A549 (cell line): ENCODE measurements at regions not wholly inside any gene's neighbourhood (a gene's known extent, or its start where the extent isn't known, plus 50 kb on each side); places are given as distances from the start of the nearest gene placed in this dataset.

Experiments used
- ATAC-seq, 2 experiments: fragments of 200-7000 bp in 1 of 2; fragments of >200 bp in 1 of 2; cut with Nextera tagmentation in 1 of 2; cut with Tn5 transposase in 1 of 2; 3 replicates each; pipeline versions ENCODE4 v1.8.0 to v1.9.1; 2018 to 2020; ENCODE audit warnings: mild to moderate bottlenecking in 1 of 2, moderate library complexity in 1 of 2
- CTCF ChIA-PET: fragments of 300-600 bp; sonication (Branson Sonifier 250); formaldehyde crosslinking; extraction: SDS; loops from one replicate; lab custom pipeline; 2021; ENCODE audit warnings: antibody characterized with exemption, inconsistent platforms; lab: Yijun Ruan, JAX
- POLR2A ChIA-PET: fragments of 350-600 bp; formaldehyde crosslinking; extraction: SDS; loops from one replicate; lab custom pipeline; 2021; ENCODE audit warnings: antibody characterized with exemption, inconsistent platforms; lab: Yijun Ruan, JAX
- DNase-seq, 2 experiments: peaks; one replicate each; pipeline versions ENCODE4 v3.0.0 to v3.0.0-alpha.2; 2011 to 2016; ENCODE audit warnings: low read depth in 1 of 2, low spot score in 1 of 2
- FAIRE-seq: peaks from 2 replicates; lab custom pipeline; 2011; peaks lifted over from hg19 to GRCh38; lab: Jason Lieb, UNC
- H3K27ac ChIP-seq, 2 experiments: fragments of >200 bp; sonication (Bioruptor Twin); formaldehyde crosslinking; 3 replicates each; pipeline ENCODE4 v1.5.1; 2016 to 2017
- H3K4me1 ChIP-seq: fragments of >200 bp; sonication (Bioruptor Twin); formaldehyde crosslinking; 3 replicates; pipeline ENCODE4 v1.6.1; 2016
- H3K4me2 ChIP-seq: fragments of >200 bp; sonication (Bioruptor Twin); formaldehyde crosslinking; 3 replicates; pipeline ENCODE4 v1.6.1; 2016
- H3K4me3 ChIP-seq: fragments of >200 bp; sonication (Bioruptor Twin); formaldehyde crosslinking; 3 replicates; pipeline ENCODE4 v1.5.1; 2016
- H3K9me3 ChIP-seq: fragments of >200 bp; sonication (Bioruptor Twin); formaldehyde crosslinking; 3 replicates; pipeline ENCODE4 v1.6.1; 2016
- CEBPB ChIP-seq, 2 experiments: fragments of >200 bp in 1 of 2; sonication (Bioruptor Twin) in 1 of 2; formaldehyde crosslinking in 1 of 2; IDR thresholded peaks; 2 replicates each; pipeline ENCODE4 v1.6.1; 2012 to 2016
- EHMT2 ChIP-seq: fragments of 200-600 bp; sonication (generic); IDR thresholded peaks from 2 replicates; pipeline ENCODE4 v1.6.1; 2016; ENCODE audit warnings: antibody characterized with exemption, low read depth, mild to moderate bottlenecking, moderate library complexity
- EP300 ChIP-seq, 2 experiments: fragments of >200 bp; sonication (Bioruptor Twin); formaldehyde crosslinking; IDR thresholded peaks; 2 replicates in 1 of 2; 3 replicates in 1 of 2; pipeline ENCODE4 v1.6.1; 2016 to 2017
- FOSB ChIP-seq: fragments of 250-450 bp; sonication (Bioruptor Pico); IDR thresholded peaks from 2 replicates; pipeline ENCODE4 v1.5.0; 2020; ENCODE audit warnings: mild to moderate bottlenecking, moderate library complexity
- FOSL2 ChIP-seq, 2 experiments: fragments of 450-650 bp in 1 of 2; fragments of >200 bp in 1 of 2; sonication (Bioruptor Twin) in 1 of 2; formaldehyde crosslinking; IDR thresholded peaks; 2 replicates each; pipeline versions ENCODE4 v1.5.0 to v1.6.1; 2016 to 2020; ENCODE audit warnings: mild to moderate bottlenecking in 1 of 2, moderate library complexity in 1 of 2
- FOXS1 ChIP-seq: fragments of 250-450 bp; sonication (Bioruptor Pico); IDR thresholded peaks from 2 replicates; pipeline ENCODE4 v1.5.0; 2020; ENCODE audit warnings: mild to moderate bottlenecking, moderate library complexity
- HDAC2 ChIP-seq: fragments of 200-600 bp; sonication (generic); IDR thresholded peaks from 2 replicates; pipeline ENCODE4 v1.6.1; 2016
- JUNB ChIP-seq: fragments of >200 bp; sonication (Bioruptor Twin); formaldehyde crosslinking; IDR thresholded peaks from 2 replicates; pipeline ENCODE4 v1.6.1; 2016
- MAFK ChIP-seq: fragments of 450-650 bp; IDR thresholded peaks from 2 replicates; pipeline ENCODE4 v1.6.1; 2014; ENCODE audit not compliant: partially characterized antibody
- MAZ ChIP-seq: fragments of 150-350 bp; IDR thresholded peaks from 2 replicates; pipeline ENCODE4 v1.6.1; 2014; ENCODE audit warnings: antibody characterized with exemption, low read depth, low read length, borderline replicate concordance
- NR3C1 ChIP-seq: fragments of >200 bp; sonication (Bioruptor Twin); formaldehyde crosslinking; IDR thresholded peaks from 3 replicates; pipeline ENCODE4 v1.6.1; 2017
- RCOR1 ChIP-seq: fragments of 150-350 bp; IDR thresholded peaks from 2 replicates; pipeline ENCODE4 v1.6.1; 2014; ENCODE audit warnings: antibody characterized with exemption, low read length, low read depth
- SMC3 ChIP-seq: fragments of >200 bp; sonication (Bioruptor Twin); formaldehyde crosslinking; IDR thresholded peaks from 3 replicates; pipeline ENCODE4 v1.6.1; 2018; ENCODE audit warnings: inconsistent platforms
- TP53 ChIP-seq: fragments of 250-450 bp; sonication (Bioruptor Pico); IDR thresholded peaks from 2 replicates; pipeline ENCODE4 v1.5.0; 2021; ENCODE audit warnings: mild to moderate bottlenecking, moderate library complexity
- ZFP36 ChIP-seq: fragments of 450-650 bp; IDR thresholded peaks from 2 replicates; pipeline ENCODE4 v1.6.1; 2014; ENCODE audit warnings: borderline replicate concordance; ENCODE audit not compliant: partially characterized antibody
- ZNF302 ChIP-seq: fragments of 250-450 bp; sonication (Bioruptor Pico); IDR thresholded peaks from 2 replicates; pipeline ENCODE4 v1.9.0; 2021; ENCODE audit warnings: inconsistent platforms, mild to moderate bottlenecking, moderate library complexity
- ZSCAN20 ChIP-seq: fragments of 250-450 bp; sonication (Bioruptor Pico); IDR thresholded peaks from 2 replicates; pipeline ENCODE4 v1.8.0; 2022; ENCODE audit warnings: mild to moderate bottlenecking, moderate library complexity
- WGBS: methylation state at CpG from one replicate; pipeline ENCODE4 v1.1.6; 2017; ENCODE audit errors: missing lambda C conversion rate; 5-methylcytosine and 5-hydroxymethylcytosine counted together
- TF ChIP-seq, protein P1 (sequence below): fragments of 250-450 bp; sonication (Bioruptor Pico); IDR thresholded peaks from 2 replicates; pipeline ENCODE4 v1.5.0; 2021; ENCODE audit warnings: mild to moderate bottlenecking, moderate library complexity, borderline replicate concordance
- TF ChIP-seq, protein P2 (sequence below): fragments of 200-600 bp; sonication (generic); IDR thresholded peaks from 2 replicates; pipeline ENCODE4 v1.6.1; 2016; ENCODE audit warnings: antibody characterized with exemption, mild to moderate bottlenecking, moderate library complexity
- TF ChIP-seq, protein P3 (sequence below): fragments of >200 bp; sonication (Bioruptor Twin); formaldehyde crosslinking; IDR thresholded peaks from 2 replicates; pipeline ENCODE4 v1.6.1; 2016
- TF ChIP-seq, protein P4 (sequence below): fragments of 150-350 bp; IDR thresholded peaks from 2 replicates; pipeline ENCODE4 v1.6.1; 2014; ENCODE audit warnings: low read depth, mild to moderate bottlenecking, low read length
- TF ChIP-seq, protein P5 (sequence below): IDR thresholded peaks from 2 replicates; pipeline ENCODE4 v1.6.1; 2012
- TF ChIP-seq, protein P6 (sequence below): IDR thresholded peaks from 2 replicates; pipeline ENCODE4 v1.6.1; 2012; ENCODE audit warnings: low read depth, borderline replicate concordance
- TF ChIP-seq, protein P7 (sequence below): IDR thresholded peaks from 2 replicates; pipeline ENCODE4 v1.6.1; 2012

DNA sequence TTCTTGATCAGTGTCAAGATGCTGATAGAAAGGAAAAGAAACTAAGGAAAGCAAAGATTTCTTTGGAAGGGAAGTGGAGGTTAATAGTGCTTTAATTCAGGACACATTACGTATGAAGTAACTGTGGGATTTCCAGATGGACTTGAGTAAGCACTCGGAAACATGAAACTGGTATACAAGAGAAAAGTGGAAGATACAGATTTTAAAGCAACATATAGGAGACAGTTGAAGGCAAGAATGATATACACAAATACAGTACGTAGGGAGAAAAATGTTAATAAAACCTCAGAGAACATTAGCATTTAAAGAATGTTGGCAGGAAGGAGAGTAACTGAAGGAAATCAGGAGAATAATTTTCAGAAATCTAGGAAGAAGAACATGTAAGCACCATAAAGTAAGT is 730.9 kb upstream of the ADGRL2 start:
- DNase-seq (no peak), FAIRE-seq (no peak), ATAC-seq (no peak)
- 50% methylated on average over 3 of the region's 3 CpGs for WGBS
- Histone ChIP-seq H3K9me3 (no peaks in the 10 kb centered on the region), H3K4me3 (no peak overlapping the region), H3K27ac (no peak overlapping the region), H3K4me1 (no peaks in the 10 kb centered on the region), H3K4me2 (no peak overlapping the region)
- CTCF ChIA-PET = no interaction called here
- no peak for TF ChIP-seq RCOR1
- TF ChIP-seq ZFP36 = no peak
- TF ChIP-seq CEBPB (IDR thresholded peaks at IDR 0.05) = no peak
- TF ChIP-seq, protein P1, sequence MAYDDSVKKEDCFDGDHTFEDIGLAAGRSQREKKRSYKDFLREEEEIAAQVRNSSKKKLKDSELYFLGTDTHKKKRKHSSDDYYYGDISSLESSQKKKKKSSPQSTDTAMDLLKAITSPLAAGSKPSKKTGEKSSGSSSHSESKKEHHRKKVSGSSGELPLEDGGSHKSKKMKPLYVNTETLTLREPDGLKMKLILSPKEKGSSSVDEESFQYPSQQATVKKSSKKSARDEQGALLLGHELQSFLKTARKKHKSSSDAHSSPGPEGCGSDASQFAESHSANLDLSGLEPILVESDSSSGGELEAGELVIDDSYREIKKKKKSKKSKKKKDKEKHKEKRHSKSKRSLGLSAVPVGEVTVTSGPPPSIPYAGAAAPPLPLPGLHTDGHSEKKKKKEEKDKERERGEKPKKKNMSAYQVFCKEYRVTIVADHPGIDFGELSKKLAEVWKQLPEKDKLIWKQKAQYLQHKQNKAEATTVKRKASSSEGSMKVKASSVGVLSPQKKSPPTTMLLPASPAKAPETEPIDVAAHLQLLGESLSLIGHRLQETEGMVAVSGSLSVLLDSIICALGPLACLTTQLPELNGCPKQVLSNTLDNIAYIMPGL = no peak
- TF ChIP-seq, protein P2, sequence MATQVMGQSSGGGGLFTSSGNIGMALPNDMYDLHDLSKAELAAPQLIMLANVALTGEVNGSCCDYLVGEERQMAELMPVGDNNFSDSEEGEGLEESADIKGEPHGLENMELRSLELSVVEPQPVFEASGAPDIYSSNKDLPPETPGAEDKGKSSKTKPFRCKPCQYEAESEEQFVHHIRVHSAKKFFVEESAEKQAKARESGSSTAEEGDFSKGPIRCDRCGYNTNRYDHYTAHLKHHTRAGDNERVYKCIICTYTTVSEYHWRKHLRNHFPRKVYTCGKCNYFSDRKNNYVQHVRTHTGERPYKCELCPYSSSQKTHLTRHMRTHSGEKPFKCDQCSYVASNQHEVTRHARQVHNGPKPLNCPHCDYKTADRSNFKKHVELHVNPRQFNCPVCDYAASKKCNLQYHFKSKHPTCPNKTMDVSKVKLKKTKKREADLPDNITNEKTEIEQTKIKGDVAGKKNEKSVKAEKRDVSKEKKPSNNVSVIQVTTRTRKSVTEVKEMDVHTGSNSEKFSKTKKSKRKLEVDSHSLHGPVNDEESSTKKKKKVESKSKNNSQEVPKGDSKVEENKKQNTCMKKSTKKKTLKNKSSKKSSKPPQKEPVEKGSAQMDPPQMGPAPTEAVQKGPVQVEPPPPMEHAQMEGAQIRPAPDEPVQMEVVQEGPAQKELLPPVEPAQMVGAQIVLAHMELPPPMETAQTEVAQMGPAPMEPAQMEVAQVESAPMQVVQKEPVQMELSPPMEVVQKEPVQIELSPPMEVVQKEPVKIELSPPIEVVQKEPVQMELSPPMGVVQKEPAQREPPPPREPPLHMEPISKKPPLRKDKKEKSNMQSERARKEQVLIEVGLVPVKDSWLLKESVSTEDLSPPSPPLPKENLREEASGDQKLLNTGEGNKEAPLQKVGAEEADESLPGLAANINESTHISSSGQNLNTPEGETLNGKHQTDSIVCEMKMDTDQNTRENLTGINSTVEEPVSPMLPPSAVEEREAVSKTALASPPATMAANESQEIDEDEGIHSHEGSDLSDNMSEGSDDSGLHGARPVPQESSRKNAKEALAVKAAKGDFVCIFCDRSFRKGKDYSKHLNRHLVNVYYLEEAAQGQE = no peak
- TF ChIP-seq JUNB = no peak
- TF ChIP-seq MAZ = no peak
- TF ChIP-seq SMC3 = no peak
- no peak for TF ChIP-seq HDAC2
- TF ChIP-seq ZNF302 (CRISPR knock-in tag) = no peak
- TF ChIP-seq, protein P3, sequence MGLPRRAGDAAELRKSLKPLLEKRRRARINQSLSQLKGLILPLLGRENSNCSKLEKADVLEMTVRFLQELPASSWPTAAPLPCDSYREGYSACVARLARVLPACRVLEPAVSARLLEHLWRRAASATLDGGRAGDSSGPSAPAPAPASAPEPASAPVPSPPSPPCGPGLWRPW = no peak
- no peak for TF ChIP-seq TP53 (CRISPR knock-in tag)
- POLR2A ChIA-PET = no interaction called here

DNA sequence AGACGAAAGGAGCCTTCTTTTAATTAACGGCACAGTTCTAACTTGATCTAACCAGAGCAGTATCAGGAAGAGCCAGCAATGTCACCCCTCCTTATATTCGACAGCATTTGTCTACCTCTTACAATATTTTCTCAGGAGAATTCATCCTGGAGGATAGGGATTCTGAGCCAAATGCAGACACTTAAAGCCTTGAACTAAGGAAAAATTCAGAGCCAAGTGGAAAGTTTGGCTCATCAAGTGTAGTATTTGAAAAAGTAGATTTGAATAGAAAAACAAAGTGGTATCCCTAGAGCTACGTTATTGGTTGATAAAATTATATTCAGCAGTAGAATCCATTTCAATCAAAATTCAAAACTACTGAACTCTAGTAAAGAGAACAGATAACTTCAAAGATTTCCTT is 732.0 kb upstream of the ADGRL2 start:
- POLR2A ChIA-PET = no interaction called here
- 45% methylated on average over 4 of the region's 4 CpGs for WGBS
- no peak for DNase-seq

More for the DNA sequence above, 732.0 kb upstream of the ADGRL2 start:
- H3K27ac ChIP-seq = no peak overlapping the region
- TF ChIP-seq, protein P4, sequence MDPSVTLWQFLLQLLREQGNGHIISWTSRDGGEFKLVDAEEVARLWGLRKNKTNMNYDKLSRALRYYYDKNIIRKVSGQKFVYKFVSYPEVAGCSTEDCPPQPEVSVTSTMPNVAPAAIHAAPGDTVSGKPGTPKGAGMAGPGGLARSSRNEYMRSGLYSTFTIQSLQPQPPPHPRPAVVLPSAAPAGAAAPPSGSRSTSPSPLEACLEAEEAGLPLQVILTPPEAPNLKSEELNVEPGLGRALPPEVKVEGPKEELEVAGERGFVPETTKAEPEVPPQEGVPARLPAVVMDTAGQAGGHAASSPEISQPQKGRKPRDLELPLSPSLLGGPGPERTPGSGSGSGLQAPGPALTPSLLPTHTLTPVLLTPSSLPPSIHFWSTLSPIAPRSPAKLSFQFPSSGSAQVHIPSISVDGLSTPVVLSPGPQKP = no peak
- TF ChIP-seq, protein P5, sequence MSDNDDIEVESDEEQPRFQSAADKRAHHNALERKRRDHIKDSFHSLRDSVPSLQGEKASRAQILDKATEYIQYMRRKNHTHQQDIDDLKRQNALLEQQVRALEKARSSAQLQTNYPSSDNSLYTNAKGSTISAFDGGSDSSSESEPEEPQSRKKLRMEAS = no peak
- no peak for TF ChIP-seq FOSB (CRISPR knock-in tag)
- TF ChIP-seq, protein P6, sequence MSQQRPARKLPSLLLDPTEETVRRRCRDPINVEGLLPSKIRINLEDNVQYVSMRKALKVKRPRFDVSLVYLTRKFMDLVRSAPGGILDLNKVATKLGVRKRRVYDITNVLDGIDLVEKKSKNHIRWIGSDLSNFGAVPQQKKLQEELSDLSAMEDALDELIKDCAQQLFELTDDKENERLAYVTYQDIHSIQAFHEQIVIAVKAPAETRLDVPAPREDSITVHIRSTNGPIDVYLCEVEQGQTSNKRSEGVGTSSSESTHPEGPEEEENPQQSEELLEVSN = no peak
- TF ChIP-seq CEBPB (IDR thresholded peaks at IDR 0.05) = no peak
- no peak for TF ChIP-seq FOXS1 (CRISPR knock-in tag)
- TF ChIP-seq EP300 (IDR thresholded peaks at IDR 0.05) = no peak
- TF ChIP-seq, protein P7, sequence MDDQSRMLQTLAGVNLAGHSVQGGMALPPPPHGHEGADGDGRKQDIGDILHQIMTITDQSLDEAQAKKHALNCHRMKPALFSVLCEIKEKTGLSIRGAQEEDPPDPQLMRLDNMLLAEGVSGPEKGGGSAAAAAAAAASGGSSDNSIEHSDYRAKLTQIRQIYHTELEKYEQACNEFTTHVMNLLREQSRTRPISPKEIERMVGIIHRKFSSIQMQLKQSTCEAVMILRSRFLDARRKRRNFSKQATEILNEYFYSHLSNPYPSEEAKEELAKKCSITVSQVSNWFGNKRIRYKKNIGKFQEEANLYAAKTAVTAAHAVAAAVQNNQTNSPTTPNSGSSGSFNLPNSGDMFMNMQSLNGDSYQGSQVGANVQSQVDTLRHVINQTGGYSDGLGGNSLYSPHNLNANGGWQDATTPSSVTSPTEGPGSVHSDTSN = no peak
- TF ChIP-seq MAFK = no peak
- TF ChIP-seq EHMT2 = no peak
- TF ChIP-seq ZNF302 (CRISPR knock-in tag) = no peak
- TF ChIP-seq HDAC2 = no peak
- TF ChIP-seq ZSCAN20 (CRISPR knock-in tag) = no peak
- no peak for TF ChIP-seq NR3C1
- no peak for TF ChIP-seq FOSL2 (IDR thresholded peaks at IDR 0.05)
- TF ChIP-seq FOSL2 (CRISPR knock-in tag; IDR thresholded peaks at IDR 0.05) = no peak
- ATAC-seq (no peak), FAIRE-seq (no peak)
- H3K9me3 ChIP-seq = no peaks in the 10 kb centered on the region
- no peak overlapping the region for H3K4me3 ChIP-seq
- CTCF ChIA-PET = interaction anchor here (0.6 kb wide), 1 partner anchor 10 kb away, joined by 3 read pairs; no protein-coding TSS in a partner anchor
- H3K4me2 ChIP-seq = no peak overlapping the region
- no peaks in the 10 kb centered on the region for H3K4me1 ChIP-seq
